Astrocyte of the spinal cord (primary cell): ENCODE measurements at regions not wholly inside any gene's neighbourhood (a gene's known extent, or its start where the extent isn't known, plus 50 kb on each side); places are given as distances from the start of the nearest gene placed in this dataset.
A peak's percentile ranks its signal among the peaks of the same experiment; 100 is the strongest.
"Not testable (repeated sequence)": the region's sequence is repeated elsewhere in the genome, so short reads cannot be mapped to it uniquely, and the experiment has no call there.

ENCODE experiments used
- DNase-seq: peaks from one replicate; pipeline ENCODE4 v3.0.0; 2011; ENCODE audit warnings: low read depth, low spot score
- H3K4me3 ChIP-seq: 2 replicates; pipeline ENCODE4 v1.5.1; 2011; ENCODE audit warnings: low read depth, mild to moderate bottlenecking, low read length, moderate library complexity
- in situ Hi-C: cut with HindIII; loops from 2 replicates; pipeline ENCODE4 v1.10.0; 2017; ENCODE audit warnings: low sequenced_read_pairs
- TF ChIP-seq, protein P1 (sequence below): IDR thresholded peaks from 2 replicates; pipeline ENCODE4 v1.5.1; 2012; ENCODE audit warnings: low read depth, mild to moderate bottlenecking, low read length, inconsistent platforms

DNA sequence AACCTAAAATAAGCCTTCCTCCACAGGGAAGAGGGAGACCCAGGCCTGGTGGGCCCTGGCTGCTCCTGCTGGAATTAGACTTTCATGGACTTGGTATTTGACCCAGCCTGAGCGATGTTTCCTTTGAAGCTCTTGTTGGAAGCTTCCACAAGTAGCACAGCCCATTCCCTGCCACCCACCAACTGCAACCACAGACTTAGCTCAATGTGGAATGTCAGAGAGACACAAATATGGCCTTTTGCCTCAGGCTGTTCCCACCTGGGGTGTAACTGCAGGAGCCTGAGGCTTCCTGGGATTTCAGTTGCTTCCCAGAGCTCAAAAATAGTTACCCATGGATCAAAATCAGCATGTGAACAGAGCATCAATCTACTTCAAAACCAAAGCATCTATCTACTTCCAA, 70.3 kb upstream of the LHFPL2 start:
- in situ Hi-C loops: no loop called here
- no peak overlapping the region for H3K4me3 ChIP-seq
- peak; percentile 17 for DNase-seq
- TF ChIP-seq, protein P1, sequence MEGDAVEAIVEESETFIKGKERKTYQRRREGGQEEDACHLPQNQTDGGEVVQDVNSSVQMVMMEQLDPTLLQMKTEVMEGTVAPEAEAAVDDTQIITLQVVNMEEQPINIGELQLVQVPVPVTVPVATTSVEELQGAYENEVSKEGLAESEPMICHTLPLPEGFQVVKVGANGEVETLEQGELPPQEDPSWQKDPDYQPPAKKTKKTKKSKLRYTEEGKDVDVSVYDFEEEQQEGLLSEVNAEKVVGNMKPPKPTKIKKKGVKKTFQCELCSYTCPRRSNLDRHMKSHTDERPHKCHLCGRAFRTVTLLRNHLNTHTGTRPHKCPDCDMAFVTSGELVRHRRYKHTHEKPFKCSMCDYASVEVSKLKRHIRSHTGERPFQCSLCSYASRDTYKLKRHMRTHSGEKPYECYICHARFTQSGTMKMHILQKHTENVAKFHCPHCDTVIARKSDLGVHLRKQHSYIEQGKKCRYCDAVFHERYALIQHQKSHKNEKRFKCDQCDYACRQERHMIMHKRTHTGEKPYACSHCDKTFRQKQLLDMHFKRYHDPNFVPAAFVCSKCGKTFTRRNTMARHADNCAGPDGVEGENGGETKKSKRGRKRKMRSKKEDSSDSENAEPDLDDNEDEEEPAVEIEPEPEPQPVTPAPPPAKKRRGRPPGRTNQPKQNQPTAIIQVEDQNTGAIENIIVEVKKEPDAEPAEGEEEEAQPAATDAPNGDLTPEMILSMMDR: no peak

DNA sequence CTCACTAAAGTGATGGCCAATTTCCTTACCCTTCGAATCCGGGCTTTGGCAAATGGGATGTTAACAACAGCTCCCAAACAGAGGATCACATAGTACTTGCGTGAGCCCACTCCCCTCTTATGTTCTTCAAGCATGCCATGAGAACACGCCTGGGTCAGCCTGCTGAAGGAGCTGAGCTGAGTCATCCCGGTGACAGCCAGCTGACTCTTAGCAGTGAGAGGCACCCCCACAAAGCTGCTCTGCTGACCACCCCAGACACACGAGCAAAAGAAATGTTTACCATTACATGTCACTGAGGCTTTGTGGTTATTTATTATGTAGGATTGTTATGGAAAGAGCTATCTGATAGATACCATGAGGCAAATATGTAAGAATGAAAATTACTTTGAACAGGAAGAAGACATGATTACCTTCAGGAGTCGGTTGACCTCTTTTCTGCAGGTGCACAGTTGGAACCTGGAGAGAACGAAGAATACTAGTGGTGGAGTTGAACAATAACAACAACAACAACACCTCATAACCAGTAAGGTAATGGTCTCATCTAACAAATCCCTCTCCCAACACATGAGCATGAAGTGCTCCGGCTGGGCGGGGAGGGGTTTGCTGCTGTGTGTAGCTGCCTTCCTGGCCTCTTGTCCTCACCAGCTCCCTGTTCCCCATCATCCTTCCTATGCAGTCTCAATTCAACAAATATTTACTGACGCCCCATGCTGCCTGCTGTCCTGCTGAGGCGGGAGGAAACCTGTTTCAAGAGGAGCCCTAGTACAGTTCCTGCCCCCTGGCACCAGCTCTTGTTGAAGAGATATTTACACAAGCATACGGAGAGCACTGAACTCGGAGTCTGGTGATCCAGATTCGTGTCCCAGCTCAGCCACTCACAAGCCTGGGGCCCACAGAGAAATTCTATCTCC, 69.4 kb upstream of the LHFPL2 start:
- DNase-seq: peak; percentile 27
- H3K4me3 ChIP-seq: no peak overlapping the region
- in situ Hi-C loops: no loop called here
- TF ChIP-seq, protein P1: no peak

DNA sequence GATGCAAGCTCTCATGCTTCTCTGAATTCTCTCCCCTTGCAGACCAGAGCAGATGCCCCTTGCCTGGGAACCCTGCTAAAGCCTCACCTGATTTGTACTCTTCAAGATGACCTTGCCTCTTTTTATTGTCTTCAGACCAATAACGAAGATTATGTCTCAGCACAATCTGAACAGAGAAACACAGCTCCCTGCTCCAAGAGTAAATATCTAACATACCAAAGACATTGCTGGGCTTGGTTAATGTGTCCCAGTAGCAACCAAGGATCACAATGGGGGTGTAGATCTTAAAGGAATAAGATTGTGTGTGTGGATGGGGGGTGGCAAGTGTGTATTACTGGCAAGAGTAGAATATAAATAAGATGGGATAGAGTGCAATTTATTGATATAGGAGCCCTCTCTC, 67.6 kb upstream of the LHFPL2 start:
- TF ChIP-seq, protein P1: no peak
- peak; percentile 62 for DNase-seq
- in situ Hi-C loops: no loop called here
- no peak overlapping the region for H3K4me3 ChIP-seq

DNA sequence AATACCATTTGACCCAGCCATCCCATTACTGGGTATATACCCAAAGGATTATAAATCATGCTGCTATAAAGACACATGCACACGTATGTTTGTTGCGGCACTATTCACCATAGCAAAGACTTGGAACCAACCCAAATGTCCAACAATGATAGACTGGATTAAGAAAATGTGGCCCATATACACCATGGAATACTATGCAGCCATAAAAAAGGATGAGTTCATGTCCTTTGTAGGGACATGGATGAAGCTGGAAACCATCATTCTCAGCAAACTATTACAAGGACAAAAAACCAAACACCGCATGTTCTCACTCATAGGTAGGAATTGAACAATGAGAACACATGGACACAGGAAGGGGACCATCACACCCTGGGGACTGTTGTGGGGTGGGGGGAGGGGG, 66.8 kb upstream of the LHFPL2 start:
- DNase-seq, H3K4me3 ChIP-seq, in situ Hi-C loops: not testable (repeated sequence)

DNA sequence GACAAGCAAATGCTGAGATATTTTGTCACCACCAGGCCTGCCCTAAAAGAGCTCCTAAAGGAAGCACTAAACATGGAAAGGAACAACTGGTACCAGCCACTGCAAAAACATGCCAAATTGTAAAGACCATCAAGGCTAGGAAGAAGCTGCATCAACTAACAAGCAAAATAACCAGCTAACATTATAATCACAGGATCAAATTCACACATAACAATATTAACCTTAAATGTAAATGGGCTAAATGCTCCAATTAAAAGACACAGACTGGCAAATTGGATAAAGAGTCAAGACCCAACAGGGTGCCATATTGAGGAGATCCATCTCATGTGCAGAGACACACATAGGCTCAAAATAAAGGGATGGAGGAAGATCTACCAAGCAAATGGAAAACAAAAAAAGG, 63.1 kb upstream of the LHFPL2 start:
- in situ Hi-C loops, H3K4me3 ChIP-seq, DNase-seq: not testable (repeated sequence)

DNA sequence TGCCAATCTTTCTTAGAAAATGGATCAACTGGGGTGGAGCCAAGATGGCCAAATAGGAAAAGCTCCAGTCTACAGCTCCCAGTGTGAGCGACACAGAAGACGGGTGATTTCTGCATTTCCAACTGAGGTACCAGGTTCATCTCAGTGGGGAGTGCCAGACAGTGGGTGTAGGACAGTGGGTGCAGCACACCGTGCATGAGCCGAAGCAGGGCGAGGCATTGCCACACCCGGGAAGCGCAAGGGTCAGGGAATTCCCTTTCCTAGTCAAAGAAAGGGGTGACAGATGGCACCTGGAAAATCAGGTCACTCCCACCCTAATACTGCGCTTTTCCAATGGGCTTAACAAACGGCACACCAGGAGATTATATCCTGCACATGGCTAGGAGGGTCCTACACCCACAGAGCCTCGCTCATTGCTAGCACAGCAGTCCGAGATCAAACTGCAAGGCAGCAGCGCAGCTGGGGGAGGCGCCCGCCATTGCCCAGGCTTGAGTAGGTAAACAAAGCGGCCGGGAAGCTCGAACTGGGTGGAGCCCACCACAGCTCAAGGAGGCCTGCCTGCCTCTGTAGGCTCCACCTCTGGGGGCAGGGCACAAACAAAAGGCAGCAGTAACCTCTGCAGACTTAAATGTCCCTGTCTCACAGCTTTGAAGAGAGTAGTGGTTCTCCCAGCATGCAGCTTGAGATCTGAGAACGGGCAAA, 61.3 kb upstream of the LHFPL2 start:
- DNase-seq: not testable (repeated sequence)

DNA sequence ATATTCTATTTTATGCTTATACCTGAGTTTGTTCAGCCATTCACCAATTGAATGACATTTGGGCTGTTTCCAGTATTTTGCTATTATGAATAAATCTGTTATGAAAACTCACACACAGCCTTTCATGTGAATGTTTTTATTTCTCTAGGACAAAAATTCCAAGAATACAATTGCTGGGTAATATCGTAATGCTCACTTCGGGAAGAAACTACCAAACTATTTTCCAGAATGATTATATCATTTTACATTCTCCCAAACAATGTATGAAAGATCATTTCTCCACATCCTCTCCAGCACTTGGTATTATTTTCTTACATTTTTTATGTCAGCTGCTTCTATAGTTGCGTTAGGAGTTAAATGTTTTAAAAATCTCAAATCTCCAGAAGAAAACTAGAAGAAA, 58.3 kb upstream of the LHFPL2 start:
- in situ Hi-C loops: no loop called here
- H3K4me3 ChIP-seq: no peak overlapping the region
- DNase-seq: peak; percentile 31
- TF ChIP-seq, protein P1: no peak

More for the DNA sequence above, 61.3 kb upstream of the LHFPL2 start:
- in situ Hi-C loops, H3K4me3 ChIP-seq: not testable (repeated sequence)

DNA sequence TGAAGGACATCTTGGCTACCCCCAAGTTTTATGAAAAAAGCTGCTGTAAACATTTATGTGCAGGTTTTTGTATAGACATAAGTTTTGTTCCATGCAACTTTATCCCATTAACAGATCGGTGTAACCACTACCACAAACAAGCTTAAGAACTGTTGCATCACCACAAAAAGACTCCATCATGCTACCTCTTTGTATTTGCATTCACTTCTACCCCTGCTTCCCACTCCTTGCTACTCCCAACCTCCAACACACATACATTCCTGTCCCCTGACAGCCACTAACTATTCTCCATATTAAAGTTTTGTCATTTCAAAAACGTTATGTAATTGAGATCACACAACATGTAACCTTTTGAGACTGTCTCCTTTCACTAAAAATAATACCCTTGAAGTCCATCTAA, 57.8 kb upstream of the LHFPL2 start:
- TF ChIP-seq, protein P1: no peak
- no peak for DNase-seq
- in situ Hi-C loops: no loop called here
- H3K4me3 ChIP-seq: no peak overlapping the region
